ENCODE measurements at regions not wholly inside any gene's neighbourhood (a gene's known extent, or its start where the extent isn't known, plus 50 kb on each side); places are given as distances from the start of the nearest gene placed in this dataset.

GRCh38 chr5:74326571-74327338 is 313.8 kb downstream of the ENC1 start:
- no peaks in the 10 kb centered on the region for H3K27me3 ChIP-seq (ENCODE audit: low read depth)
- H3K4me3 ChIP-seq = no peak overlapping the region
- no peaks in the 10 kb centered on the region for H3K36me3 ChIP-seq (replicated peaks)
- no peaks in the 10 kb centered on the region for H3K4me1 ChIP-seq
- H3K9me3 ChIP-seq = no peaks in the 10 kb centered on the region
- DNase-seq (ENCODE audit: low spot score in 2 of 2) = no peak
- in situ Hi-C loops (cut with MboI; ENCODE audit: low sequenced_read_pairs) = no loop called here

GRCh38 chr5:74325866-74326265 is 314.7 kb downstream of the ENC1 start:
- H3K9me3 ChIP-seq = no peaks in the 10 kb centered on the region
- H3K4me3 ChIP-seq = no peak overlapping the region
- no peaks in the 10 kb centered on the region for H3K4me1 ChIP-seq
- no peak for DNase-seq (ENCODE audit: low spot score in 2 of 2)
- H3K36me3 ChIP-seq (replicated peaks) = no peaks in the 10 kb centered on the region
- H3K27me3 ChIP-seq (ENCODE audit: low read depth) = no peaks in the 10 kb centered on the region
- in situ Hi-C loops (cut with MboI; ENCODE audit: low sequenced_read_pairs) = no loop called here

GRCh38 chr5:74324556-74324955 is 316.0 kb downstream of the ENC1 start:
- no peak for DNase-seq (ENCODE audit: low spot score in 2 of 2)
- H3K4me3 ChIP-seq = no peak overlapping the region
- H3K4me1 ChIP-seq = no peaks in the 10 kb centered on the region
- in situ Hi-C loops (cut with MboI; ENCODE audit: low sequenced_read_pairs) = no loop called here
- no peaks in the 10 kb centered on the region for H3K9me3 ChIP-seq
- H3K27me3 ChIP-seq (ENCODE audit: low read depth) = no peaks in the 10 kb centered on the region
- H3K36me3 ChIP-seq (replicated peaks) = no peaks in the 10 kb centered on the region

GRCh38 chr5:74322944-74323343 is 317.6 kb downstream of the ENC1 start:
- H3K36me3 ChIP-seq (replicated peaks) = no peaks in the 10 kb centered on the region
- no peak for DNase-seq (ENCODE audit: low spot score in 2 of 2)
- no peaks in the 10 kb centered on the region for H3K4me1 ChIP-seq
- H3K27me3 ChIP-seq (ENCODE audit: low read depth) = no peaks in the 10 kb centered on the region
- no peak overlapping the region for H3K4me3 ChIP-seq
- no peaks in the 10 kb centered on the region for H3K9me3 ChIP-seq
- in situ Hi-C loops (cut with MboI; ENCODE audit: low sequenced_read_pairs) = no loop called here

- Histone ChIP-seq H3K4me1 (no peaks in the 10 kb centered on the region), H3K36me3 (replicated peaks) (no peaks in the 10 kb centered on the region), H3K4me3 (no peak overlapping the region), H3K27me3 (ENCODE audit: low read depth) (no peaks in the 10 kb centered on the region), H3K9me3 (no peaks in the 10 kb centered on the region)
- in situ Hi-C loops (cut with MboI; ENCODE audit: low sequenced_read_pairs) = no loop called here
- DNase-seq (ENCODE audit: low spot score in 2 of 2) = no peak
These were observed 318.3 kb downstream of the ENC1 start for GRCh38 chr5:74322191-74322590.

- Histone ChIP-seq H3K9me3 (no peaks in the 10 kb centered on the region), H3K4me3 (no peak overlapping the region), H3K4me1 (no peaks in the 10 kb centered on the region), H3K27me3 (ENCODE audit: low read depth) (no peaks in the 10 kb centered on the region), H3K36me3 (replicated peaks) (no peaks in the 10 kb centered on the region)
- DNase-seq (ENCODE audit: low spot score in 2 of 2) = no peak
- in situ Hi-C loops (cut with MboI; ENCODE audit: low sequenced_read_pairs) = no loop called here
These were observed 319.2 kb downstream of the ENC1 start for GRCh38 chr5:74321326-74321725.

GRCh38 chr5:74320526-74320925 is 320.0 kb downstream of the ENC1 start:
- no peak overlapping the region for H3K4me3 ChIP-seq
- H3K27me3 ChIP-seq (ENCODE audit: low read depth) = no peaks in the 10 kb centered on the region
- H3K9me3 ChIP-seq = no peaks in the 10 kb centered on the region
- no peaks in the 10 kb centered on the region for H3K4me1 ChIP-seq
- in situ Hi-C loops (cut with MboI; ENCODE audit: low sequenced_read_pairs) = no loop called here
- no peaks in the 10 kb centered on the region for H3K36me3 ChIP-seq (replicated peaks)
- no peak for DNase-seq (ENCODE audit: low spot score in 2 of 2)

GRCh38 chr5:74319076-74319475 is 321.5 kb downstream of the ENC1 start:
- no peaks in the 10 kb centered on the region for H3K27me3 ChIP-seq (ENCODE audit: low read depth)
- in situ Hi-C loops (cut with MboI; ENCODE audit: low sequenced_read_pairs) = no loop called here
- no peaks in the 10 kb centered on the region for H3K36me3 ChIP-seq (replicated peaks)
- no peaks in the 10 kb centered on the region for H3K9me3 ChIP-seq
- H3K4me3 ChIP-seq = no peak overlapping the region
- no peak for DNase-seq (ENCODE audit: low spot score in 2 of 2)
- no peaks in the 10 kb centered on the region for H3K4me1 ChIP-seq

- Histone ChIP-seq H3K36me3 (replicated peaks) (no peaks in the 10 kb centered on the region), H3K4me3 (no peak overlapping the region), H3K4me1 (no peaks in the 10 kb centered on the region), H3K27me3 (ENCODE audit: low read depth) (no peaks in the 10 kb centered on the region), H3K9me3 (no peaks in the 10 kb centered on the region)
- in situ Hi-C loops (cut with MboI; ENCODE audit: low sequenced_read_pairs) = no loop called here
- DNase-seq (ENCODE audit: low spot score in 2 of 2) = no peak
These were observed 324.4 kb downstream of the ENC1 start for GRCh38 chr5:74316064-74316603.

- DNase-seq (ENCODE audit: low spot score in 2 of 2) = no peak
- no peaks in the 10 kb centered on the region for H3K4me1 ChIP-seq
- H3K36me3 ChIP-seq (replicated peaks) = no peaks in the 10 kb centered on the region
- H3K27me3 ChIP-seq (ENCODE audit: low read depth) = 0 out of 2 replicates have a peak, but pooled peaks cover 1% of the 10 kb centered on the region
- in situ Hi-C loops (cut with MboI; ENCODE audit: low sequenced_read_pairs) = no loop called here
- no peaks in the 10 kb centered on the region for H3K9me3 ChIP-seq
- H3K4me3 ChIP-seq = no peak overlapping the region
These were observed 325.6 kb downstream of the ENC1 start for GRCh38 chr5:74314906-74315305.

- Histone ChIP-seq H3K4me3 (no peak overlapping the region), H3K9me3 (no peaks in the 10 kb centered on the region), H3K27me3 (ENCODE audit: low read depth) (0 out of 2 replicates have a peak, but pooled peaks cover 2% of the 10 kb centered on the region), H3K36me3 (replicated peaks) (no peaks in the 10 kb centered on the region), H3K4me1 (no peaks in the 10 kb centered on the region)
- in situ Hi-C loops (cut with MboI; ENCODE audit: low sequenced_read_pairs) = no loop called here
- no peak for DNase-seq (ENCODE audit: low spot score in 2 of 2)
These were observed 326.6 kb downstream of the ENC1 start for GRCh38 chr5:74313896-74314295.

- Histone ChIP-seq H3K9me3 (no peaks in the 10 kb centered on the region), H3K36me3 (replicated peaks) (no peaks in the 10 kb centered on the region), H3K4me1 (no peaks in the 10 kb centered on the region), H3K4me3 (no peak overlapping the region), H3K27me3 (ENCODE audit: low read depth) (0 out of 2 replicates have a peak, but pooled peaks cover 2% of the 10 kb centered on the region)
- peak in 1 of 2 experiments; percentile 13 for DNase-seq (ENCODE audit: low spot score in 2 of 2)
- in situ Hi-C loops (cut with MboI; ENCODE audit: low sequenced_read_pairs) = no loop called here
These were observed 327.8 kb downstream of the ENC1 start for GRCh38 chr5:74312746-74313145.

GRCh38 chr5:74311961-74312360 is 328.6 kb downstream of the ENC1 start:
- in situ Hi-C loops (cut with MboI; ENCODE audit: low sequenced_read_pairs) = no loop called here
- Histone ChIP-seq H3K4me1 (no peaks in the 10 kb centered on the region), H3K9me3 (no peaks in the 10 kb centered on the region), H3K4me3 (no peak overlapping the region), H3K36me3 (replicated peaks) (no peaks in the 10 kb centered on the region), H3K27me3 (ENCODE audit: low read depth) (0 out of 2 replicates have a peak, but pooled peaks cover 2% of the 10 kb centered on the region)
- no peak for DNase-seq (ENCODE audit: low spot score in 2 of 2)

GRCh38 chr5:74310997-74311930 is 329.3 kb downstream of the ENC1 start:
- in situ Hi-C loops (cut with MboI; ENCODE audit: low sequenced_read_pairs) = no loop called here
- no peak for DNase-seq (ENCODE audit: low spot score in 2 of 2)
- no peak overlapping the region for H3K4me3 ChIP-seq
- H3K36me3 ChIP-seq (replicated peaks) = no peaks in the 10 kb centered on the region
- 0 out of 2 replicates have a peak, but pooled peaks cover 2% of the 10 kb centered on the region for H3K27me3 ChIP-seq (ENCODE audit: low read depth)
- H3K9me3 ChIP-seq = no peaks in the 10 kb centered on the region
- H3K4me1 ChIP-seq = no peaks in the 10 kb centered on the region
